IMR-90 (cell line): ENCODE measurements at regions not wholly inside any gene's neighbourhood (a gene's known extent, or its start where the extent isn't known, plus 50 kb on each side); places are given as distances from the start of the nearest gene placed in this dataset.

Experiments used
- ATAC-seq: fragments of 200-7000 bp; cut with Tn5 transposase; 2 replicates; pipeline ENCODE4 v1.9.1; 2020; ENCODE audit warnings: low read depth, mild to moderate bottlenecking, moderate library complexity
- BruUV-seq: library from RNA; stranded (reverse); fragments of 400-500 nt; replicated peaks from 2 replicates; lab custom pipeline; 2021; lab: Mats Ljungman, UMichigan
- CTCF ChIA-PET: fragments of 300-600 bp; formaldehyde crosslinking; extraction: SDS; loops from one replicate; lab custom pipeline; 2021; ENCODE audit warnings: antibody characterized with exemption; lab: Yijun Ruan, JAX
- POLR2A ChIA-PET: fragments of 300-600 bp; sonication (Branson Sonifier 250); formaldehyde crosslinking; loops from one replicate; lab custom pipeline; 2022; ENCODE audit warnings: antibody characterized with exemption; ENCODE audit not compliant: unreplicated experiment; lab: Charles Lee
- DNase-seq: peaks from one replicate; pipeline ENCODE4 v3.0.0; 2013
- H2AFZ ChIP-seq: replicated peaks from 2 replicates; pipeline ENCODE3; 2013; ENCODE audit warnings: low read length, mild to moderate bottlenecking; ENCODE audit not compliant: poor library complexity
- H2AK5ac ChIP-seq: 2 replicates; pipeline ENCODE4 v1.6.1; 2013; ENCODE audit warnings: low read depth, low read length, inconsistent platforms
- H2AK9ac ChIP-seq: replicated peaks from 2 replicates; pipeline ENCODE3; 2013; ENCODE audit warnings: mild to moderate bottlenecking, low read depth, low read length, moderate library complexity; ENCODE audit not compliant: poor library complexity
- H2BK120ac ChIP-seq: 2 replicates; pipeline ENCODE4 v1.6.1; 2013; ENCODE audit warnings: low read depth, low read length, inconsistent platforms
- H2BK15ac ChIP-seq: 3 replicates; pipeline ENCODE4 v1.6.1; 2013; ENCODE audit warnings: low read depth, low read length, inconsistent platforms
- H2BK20ac ChIP-seq: 2 replicates; pipeline ENCODE4 v1.6.1; 2013; ENCODE audit warnings: low read depth, mild to moderate bottlenecking, inconsistent platforms, low read length, moderate library complexity
- H2BK5ac ChIP-seq: 2 replicates; pipeline ENCODE4 v1.6.1; 2013; ENCODE audit warnings: mild to moderate bottlenecking, low read depth, low read length, inconsistent platforms; ENCODE audit not compliant: poor library complexity, severe bottlenecking
- H3K14ac ChIP-seq: replicated peaks from 2 replicates; pipeline ENCODE4 v1.6.1; 2013; ENCODE audit warnings: low read depth, low read length, inconsistent platforms
- H3K18ac ChIP-seq: 2 replicates; pipeline ENCODE4 v1.6.1; 2013; ENCODE audit warnings: low read depth, low read length, control low read depth
- H3K23ac ChIP-seq: 2 replicates; pipeline ENCODE4 v1.6.1; 2013; ENCODE audit warnings: low read depth, low read length, inconsistent platforms
- H3K27ac ChIP-seq: 2 replicates; pipeline ENCODE4 v1.5.1; 2013; ENCODE audit warnings: mild to moderate bottlenecking, control low read depth, low read length; ENCODE audit not compliant: insufficient read depth
- H3K27me3 ChIP-seq: 2 replicates; pipeline ENCODE4 v1.6.1; 2013; ENCODE audit warnings: low read length; ENCODE audit not compliant: control insufficient read depth, insufficient read depth
- H3K36me3 ChIP-seq: 2 replicates; pipeline ENCODE4 v1.6.1; 2013; ENCODE audit warnings: low read length, mixed read lengths; ENCODE audit not compliant: control insufficient read depth, insufficient read depth
- H3K4ac ChIP-seq: 2 replicates; pipeline ENCODE4 v1.6.1; 2013; ENCODE audit warnings: low read depth, low read length, inconsistent platforms
- H3K4me1 ChIP-seq: 2 replicates; pipeline ENCODE4 v1.6.1; 2013; ENCODE audit warnings: low read length, mixed read lengths; ENCODE audit not compliant: control insufficient read depth, insufficient read depth
- H3K4me2 ChIP-seq: 2 replicates; pipeline ENCODE4 v1.6.1; 2013; ENCODE audit warnings: low read depth, mild to moderate bottlenecking, control low read depth, low read length, moderate library complexity
- H3K4me3 ChIP-seq: 2 replicates; pipeline ENCODE4 v1.5.1; 2013; ENCODE audit warnings: low read depth, mild to moderate bottlenecking, control low read depth, low read length, moderate library complexity; ENCODE audit not compliant: insufficient read depth
- H3K56ac ChIP-seq: 2 replicates; pipeline ENCODE4 v1.6.1; 2013; ENCODE audit warnings: low read length, inconsistent platforms; ENCODE audit not compliant: insufficient read depth; ENCODE audit errors: extremely low read depth
- H3K79me1 ChIP-seq, 2 experiments: 2 replicates each; pipeline ENCODE4 v1.6.1; 2013; ENCODE audit warnings: low read length in 2 of 2, inconsistent platforms in 1 of 2, low read depth in 1 of 2
- H3K9ac ChIP-seq: 2 replicates; pipeline ENCODE4 v1.6.1; 2013; ENCODE audit warnings: low read depth, low read length, control low read depth
- H3K9me1 ChIP-seq: 2 replicates; pipeline ENCODE4 v1.6.1; 2013; ENCODE audit warnings: low read length, inconsistent platforms; ENCODE audit not compliant: insufficient read depth
- H3K9me3 ChIP-seq: 2 replicates; pipeline ENCODE4 v1.6.1; 2013; ENCODE audit warnings: low read length; ENCODE audit not compliant: control insufficient read depth, insufficient read depth
- H4K20me1 ChIP-seq: 2 replicates; pipeline ENCODE4 v1.6.1; 2013; ENCODE audit warnings: low read length, inconsistent platforms; ENCODE audit not compliant: insufficient read depth
- H4K5ac ChIP-seq: 2 replicates; pipeline ENCODE4 v1.6.1; 2013; ENCODE audit warnings: mild to moderate bottlenecking, low read depth, low read length, control low read depth
- H4K8ac ChIP-seq, 2 experiments: 2 replicates each; pipeline ENCODE4 v1.6.1; 2013; ENCODE audit warnings: low read depth in 2 of 2, low read length in 2 of 2, control low read depth in 1 of 2, inconsistent platforms in 1 of 2
- H4K91ac ChIP-seq: 2 replicates; pipeline ENCODE4 v1.6.1; 2013; ENCODE audit warnings: low read depth, low read length, inconsistent platforms; ENCODE audit not compliant: insufficient read depth
- CHD1 ChIP-seq: IDR thresholded peaks from 2 replicates; pipeline ENCODE4 v1.6.1; 2012; ENCODE audit warnings: low read depth, low read length, improper control_type of control experiment
- FOS ChIP-seq: fragments of 150-350 bp; IDR thresholded peaks from 2 replicates; pipeline ENCODE4 v1.6.1; 2016; ENCODE audit warnings: low read depth, low read length
- MAFK ChIP-seq: IDR thresholded peaks from 2 replicates; pipeline ENCODE4 v1.6.1; 2012; ENCODE audit warnings: low read depth, low read length, improper control_type of control experiment
- POLR2A ChIP-seq: IDR thresholded peaks from 2 replicates; pipeline ENCODE4 v1.6.1; 2012; ENCODE audit warnings: mild to moderate bottlenecking, low read depth, low read length
- RCOR1 ChIP-seq: IDR thresholded peaks from 2 replicates; pipeline ENCODE4 v1.6.1; 2012; ENCODE audit warnings: mild to moderate bottlenecking, low read length, improper control_type of control experiment; ENCODE audit not compliant: insufficient replicate concordance
- RFX5 ChIP-seq: IDR thresholded peaks from 2 replicates; pipeline ENCODE4 v1.8.0; 2012; ENCODE audit warnings: low read depth, mild to moderate bottlenecking, low read length, moderate library complexity
- WGBS, 2 experiments: methylation state at CpG; one replicate each; pipeline versions ENCODE4 v1.1.5 to v1.1.7; 2013; ENCODE audit warnings: missing lambda C conversion rate in 2 of 2; ENCODE audit not compliant: insufficient read length in 1 of 2; ENCODE audit errors: extremely low coverage in 2 of 2; 5-methylcytosine and 5-hydroxymethylcytosine counted together
- dilution Hi-C: fragments of 300-500 bp; cut with HindIII; formaldehyde crosslinking; loops from one replicate; pipeline ENCODE4 v1.14.3; 2018; ENCODE audit warnings: low sequenced_read_pairs; ENCODE audit not compliant: unreplicated experiment
- in situ Hi-C: fragments of 300-500 bp; cut with MboI; formaldehyde crosslinking; loops from 3 replicates; pipeline ENCODE4 v1.14.3; 2019; ENCODE audit warnings: low sequenced_read_pairs, inconsistent platforms, mixed read lengths
- intact Hi-C: fragments of 100-400 bp; cut with micrococcal nuclease; formaldehyde crosslinking; loops from 2 replicates; pipeline ENCODE4 v1.10.0; 2022

- H2BK120ac ChIP-seq, result no peak overlapping the region
- in situ Hi-C loops, result no loop called here
Observed at GRCh38 chrX:120725874-120726273, 96.0 kb upstream of the C1GALT1C1 start.

More at GRCh38 chrX:120725874-120726273, 96.0 kb upstream of the C1GALT1C1 start:
- TF ChIP-seq MAFK (no peak), RFX5 (no peak), FOS (no peak), RCOR1 (no peak), CHD1 (no peak), POLR2A (no peak)
- H3K4ac ChIP-seq, result no peak overlapping the region
- H3K27me3 ChIP-seq, result no peaks in the 10 kb centered on the region
- POLR2A ChIA-PET, result no interaction called here
- H2BK20ac ChIP-seq, result no peak overlapping the region
- no peak overlapping the region for H3K23ac ChIP-seq
- 50% methylated on average over 1 of the region's 1 CpG; no CpG with 5 or more reads in 1 of the 2 experiments for WGBS, 2 experiments
- intact Hi-C loops, result no loop called here
- no peak overlapping the region for H2AK5ac ChIP-seq
- no peaks in the 10 kb centered on the region for H4K20me1 ChIP-seq
- no peak overlapping the region for H3K4me2 ChIP-seq
- H3K14ac ChIP-seq, result no peak overlapping the region
- no peaks in the 10 kb centered on the region for H3K9me3 ChIP-seq
- dilution Hi-C loops, result no loop called here
- no peak for DNase-seq
- H3K4me1 ChIP-seq, result no peaks in the 10 kb centered on the region
- no peak overlapping the region for H2BK15ac ChIP-seq
- H3K9ac ChIP-seq, result no peak overlapping the region
- CTCF ChIA-PET, result no interaction called here
- no peak for ATAC-seq
- no peaks in the 10 kb centered on the region for H3K9me1 ChIP-seq
- H3K56ac ChIP-seq, result no peak overlapping the region
- H2AFZ ChIP-seq, result no peak overlapping the region
- no peak overlapping the region for H4K5ac ChIP-seq
- H2AK9ac ChIP-seq, result no peak overlapping the region
- no peak overlapping the region for H3K4me3 ChIP-seq
- H3K27ac ChIP-seq, result no peak overlapping the region
- no peak overlapping the region for H4K8ac ChIP-seq
- no peak overlapping the region for H4K91ac ChIP-seq
- H3K36me3 ChIP-seq, result no peaks in the 10 kb centered on the region
- H3K79me1 ChIP-seq, result no peaks in the 10 kb centered on the region
- BruUV-seq, result no TSS peak
- H3K18ac ChIP-seq, result no peak overlapping the region
- H2BK5ac ChIP-seq, result no peak overlapping the region
